OCI-LY1 (cell line): ENCODE measurements at regions not wholly inside any gene's neighbourhood (a gene's known extent, or its start where the extent isn't known, plus 50 kb on each side); places are given as distances from the start of the nearest gene placed in this dataset.

Experiments
- H2AFZ ChIP-seq: fragments of 200-600 bp; sonication (generic), shearing (Covaris generic); 2 replicates; pipeline ENCODE4 v1.6.0; 2014; ENCODE audit warnings: antibody characterized with exemption, mild to moderate bottlenecking, low read length
- H3F3A ChIP-seq: fragments of 200-600 bp; sonication (generic), shearing (Covaris generic); 2 replicates; pipeline ENCODE4 v1.6.0; 2014; ENCODE audit warnings: mild to moderate bottlenecking, antibody characterized with exemption, low read length, moderate library complexity; ENCODE audit not compliant: insufficient read depth
- H3K27ac ChIP-seq: fragments of 200-600 bp; sonication (generic); 2 replicates; pipeline ENCODE4 v1.5.1; 2014; ENCODE audit warnings: low read length, mixed run types, mild to moderate bottlenecking, low read depth; ENCODE audit not compliant: poor library complexity, severe bottlenecking
- H3K27me3 ChIP-seq: fragments of 200-600 bp; sonication (generic); 2 replicates; pipeline ENCODE4 v1.6.0; 2014; ENCODE audit warnings: antibody characterized with exemption, mild to moderate bottlenecking, low read length, moderate library complexity; ENCODE audit not compliant: insufficient read depth
- H3K36me3 ChIP-seq: fragments of 200-600 bp; sonication (generic); 2 replicates; pipeline ENCODE4 v1.6.1; 2014; ENCODE audit warnings: mild to moderate bottlenecking, antibody characterized with exemption, low read length, moderate library complexity, mixed read lengths; ENCODE audit not compliant: insufficient read depth
- H3K4me1 ChIP-seq: fragments of 200-600 bp; sonication (generic); 2 replicates; pipeline ENCODE4 v1.5.1; 2014; ENCODE audit warnings: mild to moderate bottlenecking, low read length, moderate library complexity; ENCODE audit not compliant: insufficient read depth, severe bottlenecking
- H3K4me2 ChIP-seq: fragments of 200-600 bp; sonication (generic), shearing (Covaris generic); 2 replicates; pipeline ENCODE4 v1.6.1; 2014; ENCODE audit warnings: low read length
- H3K4me3 ChIP-seq: fragments of 200-600 bp; sonication (generic); 2 replicates; pipeline ENCODE4 v1.5.1; 2014; ENCODE audit warnings: low read length, low read depth, mild to moderate bottlenecking, mixed read lengths; ENCODE audit not compliant: poor library complexity, severe bottlenecking
- H3K79me2 ChIP-seq: fragments of 200-600 bp; shearing (Covaris generic); 2 replicates; pipeline ENCODE4 v1.6.1; 2016; ENCODE audit warnings: mixed run types, low read length, mixed read lengths; ENCODE audit not compliant: insufficient read depth
- H3K9ac ChIP-seq: fragments of 200-600 bp; sonication (generic), shearing (Covaris generic); 2 replicates; pipeline ENCODE4 v1.6.1; 2014; ENCODE audit warnings: mild to moderate bottlenecking, low read length, mixed read lengths
- H3K9me2 ChIP-seq: fragments of 200-600 bp; sonication (generic), shearing (Covaris generic); 2 replicates; pipeline ENCODE4 v1.6.1; 2014; ENCODE audit warnings: low read depth, mild to moderate bottlenecking, low read length, mixed read lengths
- H3K9me3 ChIP-seq: fragments of 200-600 bp; shearing (Covaris generic); 2 replicates; pipeline ENCODE4 v1.6.1; 2014; ENCODE audit warnings: low read length, mixed read lengths
- H4K20me1 ChIP-seq: fragments of 200-600 bp; sonication (generic), shearing (Covaris generic); 2 replicates; pipeline ENCODE4 v1.6.0; 2016; ENCODE audit warnings: mild to moderate bottlenecking, low read length; ENCODE audit not compliant: insufficient read depth
- CTCF ChIP-seq: fragments of 200-600 bp; sonication (generic), shearing (Covaris generic); IDR thresholded peaks from 2 replicates; pipeline ENCODE4 v1.5.1; 2017; ENCODE audit warnings: mild to moderate bottlenecking, antibody characterized with exemption, low read length, moderate library complexity, mixed read lengths
- EZH2 ChIP-seq: fragments of 200-600 bp; sonication (generic), shearing (Covaris generic); IDR thresholded peaks from 2 replicates; pipeline ENCODE4 v1.8.0; 2017; ENCODE audit warnings: borderline replicate concordance, mixed run types, mild to moderate bottlenecking, antibody characterized with exemption, low read length, moderate library complexity, mixed read lengths

- no peak overlapping the region for H3K4me3 ChIP-seq
- no peaks in the 10 kb centered on the region for H3F3A ChIP-seq
- H3K27ac ChIP-seq = no peak overlapping the region
- no peak overlapping the region for H3K9ac ChIP-seq
- no peaks in the 10 kb centered on the region for H3K9me3 ChIP-seq
- H3K9me2 ChIP-seq = no peaks in the 10 kb centered on the region
- no peaks in the 10 kb centered on the region for H3K79me2 ChIP-seq
- no peaks in the 10 kb centered on the region; the same call in 1 of the 2 replicates for H3K27me3 ChIP-seq
- H3K4me1 ChIP-seq = peaks cover 5% of the 10 kb centered on the region
- TF ChIP-seq CTCF (peak; percentile 84), EZH2 (no peak)
- no peaks in the 10 kb centered on the region for H4K20me1 ChIP-seq
- H3K4me2 ChIP-seq = no peak overlapping the region
- no peak overlapping the region for H2AFZ ChIP-seq
- H3K36me3 ChIP-seq = no peaks in the 10 kb centered on the region
These were observed 176.0 kb upstream of the MYO3A start for GRCh38 chr10:25758041-25758457.

DNA sequence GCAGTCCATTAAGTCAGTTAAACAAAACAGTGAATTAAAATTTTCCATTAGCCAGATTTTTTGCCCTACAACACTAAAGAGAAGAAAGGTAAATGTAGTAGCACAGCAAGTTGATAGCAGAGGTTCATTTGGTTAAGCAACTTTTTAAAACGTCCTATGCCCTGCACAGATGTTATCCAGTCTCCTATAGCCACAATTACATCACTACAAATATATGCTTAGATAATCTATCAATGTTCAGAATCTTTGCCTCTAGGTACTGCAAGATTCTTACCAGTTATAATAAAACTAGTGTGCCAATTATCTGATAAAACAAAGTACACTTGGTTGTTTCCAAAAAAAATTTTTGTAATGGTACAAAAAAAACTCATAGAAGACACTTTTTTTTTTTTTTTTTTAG is 175.5 kb upstream of the MYO3A start:
- no peaks in the 10 kb centered on the region for H3K9me3 ChIP-seq
- H3K9me2 ChIP-seq = no peaks in the 10 kb centered on the region
- H3K4me2 ChIP-seq = no peak overlapping the region
- no peaks in the 10 kb centered on the region for H4K20me1 ChIP-seq
- H3K36me3 ChIP-seq = no peaks in the 10 kb centered on the region
- H3K79me2 ChIP-seq = no peaks in the 10 kb centered on the region
- no peak overlapping the region for H3K9ac ChIP-seq
- H2AFZ ChIP-seq = no peak overlapping the region
- no peak overlapping the region for H3K27ac ChIP-seq
- no peak overlapping the region for H3K4me3 ChIP-seq
- H3K4me1 ChIP-seq = peaks cover 5% of the 10 kb centered on the region
- H3F3A ChIP-seq = no peaks in the 10 kb centered on the region
- no peaks in the 10 kb centered on the region; the same call in 1 of the 2 replicates for H3K27me3 ChIP-seq
- TF ChIP-seq CTCF = no peak
- no peak for TF ChIP-seq EZH2

DNA sequence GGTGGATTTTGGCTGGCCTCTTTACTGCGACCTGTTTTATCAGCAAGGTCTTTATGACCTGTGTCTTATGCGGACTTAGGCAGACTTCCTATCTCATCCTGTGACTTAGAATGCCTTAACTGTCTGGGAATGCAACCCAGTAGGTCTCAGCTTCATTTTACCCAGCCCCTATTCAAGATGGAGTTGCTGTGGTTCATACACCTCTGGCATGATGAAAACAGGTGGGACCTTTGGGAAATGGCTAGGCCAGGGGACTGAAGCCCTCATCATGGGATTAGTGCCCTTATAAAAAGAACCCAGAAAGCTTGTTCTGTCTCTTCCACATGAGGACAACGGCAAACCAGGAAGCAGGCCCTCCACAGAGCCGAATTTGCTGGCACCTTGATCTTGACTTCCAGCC is 172.1 kb upstream of the MYO3A start:
- Histone ChIP-seq H3K79me2 (no peaks in the 10 kb centered on the region), H2AFZ (no peak overlapping the region), H3K27ac (no peak overlapping the region), H3K9me3 (no peaks in the 10 kb centered on the region), H3F3A (no peaks in the 10 kb centered on the region), H3K4me1 (peaks cover 5% of the 10 kb centered on the region), H3K27me3 (no peaks in the 10 kb centered on the region; the same call in 1 of the 2 replicates), H3K4me3 (no peak overlapping the region), H3K9me2 (no peaks in the 10 kb centered on the region), H4K20me1 (no peaks in the 10 kb centered on the region), H3K4me2 (no peak overlapping the region), H3K36me3 (no peaks in the 10 kb centered on the region), H3K9ac (no peak overlapping the region)
- TF ChIP-seq CTCF (no peak), EZH2 (no peak)
